Duodenal mucosa (tissue), 2 donors: ENCODE measurements at regions not wholly inside any gene's neighbourhood (a gene's known extent, or its start where the extent isn't known, plus 50 kb on each side); places are given as distances from the start of the nearest gene placed in this dataset.

Source experiments
- H3K27ac ChIP-seq: one replicate; pipeline ENCODE4 v1.7.0; 2013; ENCODE audit warnings: low read depth, low read length
- H3K27me3 ChIP-seq, 2 donors: one replicate each; pipeline ENCODE4 v1.7.0; 2013; ENCODE audit warnings: low read length in 2 of 2, control low read depth in 1 of 2; ENCODE audit not compliant: insufficient read depth in 2 of 2, control insufficient read depth in 1 of 2
- H3K36me3 ChIP-seq, 2 donors: one replicate each; pipeline ENCODE4 v1.7.0; 2013; ENCODE audit warnings: low read length in 2 of 2, control low read depth in 1 of 2; ENCODE audit not compliant: insufficient read depth in 2 of 2, control insufficient read depth in 1 of 2
- H3K4me1 ChIP-seq, 2 donors: one replicate each; pipeline ENCODE4 v1.7.0; 2013; ENCODE audit warnings: low read length in 2 of 2, control low read depth in 1 of 2; ENCODE audit not compliant: insufficient read depth in 2 of 2, control insufficient read depth in 1 of 2
- H3K4me3 ChIP-seq, 2 donors: one replicate each; pipeline ENCODE4 v1.7.0; 2013; ENCODE audit warnings: low read length in 2 of 2, low read depth in 1 of 2
- H3K9ac ChIP-seq, 2 donors: one replicate each; pipeline ENCODE4 v1.7.0; 2013; ENCODE audit warnings: low read length in 2 of 2, low read depth in 1 of 2
- H3K9me3 ChIP-seq, 2 donors: one replicate each; pipeline ENCODE4 v1.7.0; 2013; ENCODE audit warnings: low read length in 2 of 2, control low read depth in 1 of 2; ENCODE audit not compliant: control insufficient read depth in 1 of 2

DNA sequence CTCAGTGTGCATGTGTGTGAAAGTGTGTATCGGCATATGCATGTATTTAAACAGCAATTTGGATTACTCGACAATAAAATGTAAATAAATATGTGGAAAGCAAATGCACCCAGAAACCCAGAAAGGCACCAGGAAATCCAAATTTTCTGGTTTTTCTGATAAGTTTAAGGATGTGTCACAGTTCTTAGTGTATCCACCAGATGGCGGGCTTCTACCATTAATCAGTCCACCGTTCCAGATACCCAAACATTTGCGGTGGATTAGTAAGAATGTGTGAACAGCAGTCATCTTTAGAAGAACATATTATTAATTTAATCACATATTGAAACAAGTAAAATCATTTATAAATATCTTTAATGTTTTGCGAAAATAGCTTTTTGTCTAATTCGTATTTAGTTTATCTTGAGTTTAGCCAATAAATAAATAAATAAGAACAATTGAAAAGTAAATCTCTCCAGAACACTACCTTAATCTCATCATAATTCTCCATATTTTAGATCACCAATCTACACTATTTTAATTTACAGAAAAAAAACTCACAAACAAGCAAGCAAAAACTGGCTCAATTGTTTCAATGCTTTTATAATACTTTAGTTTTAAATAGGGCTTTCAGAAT lies 298.9 kb downstream of the DSEL start:
- Histone ChIP-seq H3K27me3 (no peaks in the 10 kb centered on the region), H3K9me3 (no peaks in the 10 kb centered on the region), H3K4me3 (no peak overlapping the region), H3K36me3 (no peaks in the 10 kb centered on the region), H3K9ac (no peak overlapping the region), H3K27ac (no peak overlapping the region), H3K4me1 (no peaks in the 10 kb centered on the region)

DNA sequence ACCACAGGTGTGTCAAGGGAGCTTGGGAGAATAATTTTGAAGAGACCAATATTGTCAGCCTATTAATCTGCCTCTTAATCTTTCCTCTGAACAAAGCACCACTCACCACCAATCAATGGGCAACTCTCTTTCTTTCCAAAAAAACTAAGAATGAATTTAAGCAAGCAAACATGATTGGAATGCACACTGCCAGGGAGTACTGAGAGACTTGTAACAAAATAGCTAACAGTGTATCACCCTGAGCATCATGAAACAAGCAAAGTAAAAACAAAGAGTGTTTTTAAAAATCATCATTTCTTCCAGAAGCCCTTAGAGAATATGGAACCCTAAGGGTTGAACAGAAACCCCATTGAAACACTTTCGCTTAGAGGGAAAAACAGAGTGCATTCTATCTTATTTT lies 299.7 kb downstream of the DSEL start:
- Histone ChIP-seq H3K27me3 (no peaks in the 10 kb centered on the region), H3K36me3 (no peaks in the 10 kb centered on the region), H3K4me1 (no peaks in the 10 kb centered on the region), H3K9ac (no peak overlapping the region), H3K9me3 (no peaks in the 10 kb centered on the region), H3K4me3 (no peak overlapping the region), H3K27ac (no peak overlapping the region)

DNA sequence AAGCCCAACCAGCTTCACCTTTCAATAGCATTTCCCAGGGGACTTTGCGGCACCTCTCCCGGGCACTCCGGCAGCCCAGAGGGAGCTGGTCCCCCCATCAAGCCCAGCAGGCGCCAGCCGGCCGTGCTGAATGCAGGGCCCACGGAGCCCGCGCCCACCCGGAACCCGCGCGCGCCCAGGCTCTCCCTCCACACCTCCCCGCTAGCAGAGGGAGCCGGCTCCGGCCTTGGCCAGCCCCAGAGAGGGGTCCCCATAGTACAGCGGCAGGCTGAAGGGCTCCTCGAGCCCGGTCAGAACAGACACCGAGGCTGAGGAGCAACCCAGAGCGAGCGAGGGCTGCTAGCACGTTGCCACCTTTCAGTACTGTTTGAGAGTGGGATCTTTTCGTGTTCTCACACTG lies 300.8 kb downstream of the DSEL start:
- no peaks in the 10 kb centered on the region for H3K9me3 ChIP-seq
- no peak overlapping the region for H3K27ac ChIP-seq
- H3K4me1 ChIP-seq, result no peaks in the 10 kb centered on the region
- H3K4me3 ChIP-seq, result no peak overlapping the region
- H3K9ac ChIP-seq, result no peak overlapping the region
- H3K36me3 ChIP-seq, result no peaks in the 10 kb centered on the region
- H3K27me3 ChIP-seq, result no peaks in the 10 kb centered on the region

DNA sequence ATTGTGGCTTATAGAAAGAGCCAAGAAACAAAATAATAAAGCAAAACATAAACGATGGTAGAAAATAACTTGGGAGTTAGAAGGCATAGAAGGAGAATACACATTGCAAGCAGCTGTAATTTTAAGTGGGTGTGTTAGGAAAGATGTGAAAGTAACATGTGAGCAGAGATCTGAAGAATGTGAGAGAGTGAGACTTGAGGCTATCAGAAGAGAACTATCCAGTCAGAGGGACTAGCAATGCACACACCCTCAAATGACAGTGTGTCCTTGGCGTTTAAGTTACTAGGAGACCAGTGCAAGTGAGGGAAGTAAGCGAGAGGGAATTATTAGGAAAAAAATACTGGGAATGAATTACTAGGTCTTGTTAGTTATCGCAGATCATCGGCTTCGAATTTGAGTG lies 304.9 kb downstream of the DSEL start:
- no peaks in the 10 kb centered on the region for H3K36me3 ChIP-seq

GRCh38 chr18:67200665-67201064 lies 315.9 kb downstream of the DSEL start:
- Histone ChIP-seq H3K36me3 (no peaks in the 10 kb centered on the region), H3K9ac (no peak overlapping the region), H3K27ac (no peak overlapping the region), H3K9me3 (no peaks in the 10 kb centered on the region), H3K4me3 (no peak overlapping the region), H3K4me1 (no peaks in the 10 kb centered on the region), H3K27me3 (no peaks in the 10 kb centered on the region)

More for the DNA sequence above, 304.9 kb downstream of the DSEL start:
- H3K4me1 ChIP-seq, result no peaks in the 10 kb centered on the region
- no peak overlapping the region for H3K27ac ChIP-seq
- no peak overlapping the region for H3K9ac ChIP-seq
- H3K27me3 ChIP-seq, result no peaks in the 10 kb centered on the region
- no peaks in the 10 kb centered on the region for H3K9me3 ChIP-seq
- no peak overlapping the region for H3K4me3 ChIP-seq

- H3K9ac ChIP-seq, result no peak overlapping the region
- no peaks in the 10 kb centered on the region for H3K4me1 ChIP-seq
- no peaks in the 10 kb centered on the region for H3K27me3 ChIP-seq
- H3K36me3 ChIP-seq, result no peaks in the 10 kb centered on the region
- no peak overlapping the region for H3K4me3 ChIP-seq
- H3K9me3 ChIP-seq, result no peaks in the 10 kb centered on the region
- no peak overlapping the region for H3K27ac ChIP-seq
These were observed 316.4 kb downstream of the DSEL start for GRCh38 chr18:67199993-67200617.

DNA sequence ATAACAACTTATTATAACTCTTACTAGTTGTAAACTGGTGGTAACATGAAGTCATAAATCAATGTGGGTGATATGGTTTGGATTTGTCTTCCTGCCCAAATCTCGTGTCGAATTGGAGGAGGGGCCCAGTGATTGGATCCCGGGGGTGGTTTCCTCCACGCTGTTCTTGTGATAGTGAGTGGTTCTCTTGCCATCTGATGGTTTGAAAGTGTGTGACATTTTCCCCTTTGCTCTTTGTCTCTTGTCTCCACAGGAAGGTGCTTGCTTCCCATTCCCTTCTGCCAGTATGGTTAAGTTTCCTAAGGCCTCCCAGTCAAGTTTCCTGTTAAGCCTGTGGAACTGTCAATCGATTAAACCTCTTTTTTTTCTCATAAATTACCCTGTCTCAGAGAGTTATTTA lies 321.6 kb downstream of the DSEL start:
- no peaks in the 10 kb centered on the region for H3K36me3 ChIP-seq
- no peak overlapping the region for H3K4me3 ChIP-seq
- H3K27ac ChIP-seq, result no peak overlapping the region
- H3K9me3 ChIP-seq, result no peaks in the 10 kb centered on the region
- no peaks in the 10 kb centered on the region for H3K4me1 ChIP-seq
- no peak overlapping the region for H3K9ac ChIP-seq
- no peaks in the 10 kb centered on the region for H3K27me3 ChIP-seq

- H3K36me3 ChIP-seq, result no peaks in the 10 kb centered on the region
- H3K9ac ChIP-seq, result no peak overlapping the region
- no peak overlapping the region for H3K4me3 ChIP-seq
- no peaks in the 10 kb centered on the region for H3K9me3 ChIP-seq
- no peaks in the 10 kb centered on the region for H3K4me1 ChIP-seq
- H3K27ac ChIP-seq, result no peak overlapping the region
- H3K27me3 ChIP-seq, result no peaks in the 10 kb centered on the region
These were observed 324.0 kb downstream of the DSEL start for GRCh38 chr18:67192535-67192934.

- no peak overlapping the region for H3K4me3 ChIP-seq
- no peaks in the 10 kb centered on the region for H3K9me3 ChIP-seq
- no peaks in the 10 kb centered on the region for H3K27me3 ChIP-seq
- no peak overlapping the region for H3K27ac ChIP-seq
- no peaks in the 10 kb centered on the region for H3K4me1 ChIP-seq
- no peaks in the 10 kb centered on the region for H3K36me3 ChIP-seq
- no peak overlapping the region for H3K9ac ChIP-seq
These were observed 333.1 kb downstream of the DSEL start for GRCh38 chr18:67183398-67183797.

GRCh38 chr18:67179726-67180125 lies 336.8 kb downstream of the DSEL start:
- Histone ChIP-seq H3K27me3 (no peaks in the 10 kb centered on the region), H3K27ac (no peak overlapping the region), H3K36me3 (no peaks in the 10 kb centered on the region), H3K9ac (no peak overlapping the region), H3K4me3 (no peak overlapping the region), H3K9me3 (no peaks in the 10 kb centered on the region), H3K4me1 (no peaks in the 10 kb centered on the region)
